Head of caudate nucleus (tissue), 42 donors: ENCODE measurements at regions not wholly inside any gene's neighbourhood (a gene's known extent, or its start where the extent isn't known, plus 50 kb on each side); places are given as distances from the start of the nearest gene placed in this dataset.
A peak's percentile ranks its signal among the peaks of the same experiment; 100 is the strongest.
"Not testable (repeated sequence)": the region's sequence is repeated elsewhere in the genome, so short reads cannot be mapped to it uniquely, and the experiment has no call there.

Source experiments
- DNase-seq, 42 donors: peaks; one replicate each; pipeline versions ENCODE4 v3.0.0 to v3.0.0-alpha.2; 2020 to 2021; ENCODE audit warnings: mixed read lengths in 7 of 42
- intact Hi-C: fragments of 100-400 bp; cut with DNase I; formaldehyde crosslinking; loops from one replicate; pipeline ENCODE4 v1.15.0; 2022

- DNase-seq = no peak
- intact Hi-C loops = no loop called here
Measured at GRCh38 chr10:55800602-55801352, 560.3 kb downstream of the ZWINT start.

GRCh38 chr10:55793024-55793423, 568.0 kb downstream of the ZWINT start:
- no peak for DNase-seq
- intact Hi-C loops = no loop called here

DNA sequence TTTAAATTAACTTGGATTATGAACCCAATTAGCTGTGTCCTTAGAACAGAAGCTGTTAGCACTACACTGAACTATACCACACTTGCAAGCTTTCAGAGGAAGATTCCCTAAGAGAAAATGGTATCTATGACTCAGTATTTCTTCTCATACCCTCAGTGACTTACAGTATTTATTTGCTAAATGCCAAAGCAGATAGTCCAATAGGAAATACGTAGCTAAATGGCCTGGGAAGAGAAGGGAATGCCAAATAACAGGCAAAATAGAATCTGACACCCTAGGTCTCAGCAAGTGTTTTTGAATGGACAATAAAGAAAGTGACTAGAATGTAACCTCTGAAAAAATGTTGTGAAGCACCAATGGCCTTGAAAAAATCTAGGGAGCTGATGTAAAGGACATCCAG, 570.8 kb downstream of the ZWINT start:
- not testable (repeated sequence) for DNase-seq

GRCh38 chr10:55786461-55787050, 574.5 kb downstream of the ZWINT start:
- no peak for DNase-seq
- intact Hi-C loops = no loop called here

More for the DNA sequence above, 570.8 kb downstream of the ZWINT start:
- intact Hi-C loops = not testable (repeated sequence)

GRCh38 chr10:55782181-55782580, 578.9 kb downstream of the ZWINT start:
- intact Hi-C loops = no loop called here

GRCh38 chr10:55766212-55766611, 594.8 kb downstream of the ZWINT start:
- intact Hi-C loops = no loop called here
- no peak for DNase-seq

More at GRCh38 chr10:55782181-55782580, 578.9 kb downstream of the ZWINT start:
- no peak for DNase-seq

DNA sequence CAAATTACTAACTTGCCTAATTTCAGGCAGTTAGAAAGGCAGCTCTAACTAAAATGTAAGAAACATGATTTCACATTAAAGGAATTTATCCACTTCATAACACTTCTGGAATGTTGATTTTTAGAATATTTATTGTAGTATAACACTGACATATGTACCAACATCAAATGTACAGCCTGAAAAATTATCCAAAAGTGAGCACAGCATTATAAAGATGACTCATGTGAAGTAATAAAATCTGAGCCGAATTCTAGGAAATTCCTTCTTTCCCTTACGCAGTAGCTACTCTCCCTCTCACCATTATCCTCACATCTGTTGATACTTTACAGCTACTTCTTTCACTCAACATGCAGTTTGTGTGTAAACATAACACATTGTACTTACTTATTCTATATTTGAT, 610.6 kb downstream of the ZWINT start:
- intact Hi-C loops = no loop called here
- DNase-seq = no peak

- DNase-seq = no peak
- intact Hi-C loops = no loop called here
Measured at GRCh38 chr10:55747244-55747643, 613.8 kb downstream of the ZWINT start.

GRCh38 chr10:55746002-55746401, 615.1 kb downstream of the ZWINT start:
- intact Hi-C loops = no loop called here

GRCh38 chr10:55742487-55742886, 618.6 kb downstream of the ZWINT start:
- DNase-seq = no peak
- intact Hi-C loops = no loop called here

More at GRCh38 chr10:55746002-55746401, 615.1 kb downstream of the ZWINT start:
- DNase-seq = no peak

- DNase-seq, intact Hi-C loops: not testable (repeated sequence)
Measured at GRCh38 chr10:55740767-55741166, 620.3 kb downstream of the ZWINT start.

DNA sequence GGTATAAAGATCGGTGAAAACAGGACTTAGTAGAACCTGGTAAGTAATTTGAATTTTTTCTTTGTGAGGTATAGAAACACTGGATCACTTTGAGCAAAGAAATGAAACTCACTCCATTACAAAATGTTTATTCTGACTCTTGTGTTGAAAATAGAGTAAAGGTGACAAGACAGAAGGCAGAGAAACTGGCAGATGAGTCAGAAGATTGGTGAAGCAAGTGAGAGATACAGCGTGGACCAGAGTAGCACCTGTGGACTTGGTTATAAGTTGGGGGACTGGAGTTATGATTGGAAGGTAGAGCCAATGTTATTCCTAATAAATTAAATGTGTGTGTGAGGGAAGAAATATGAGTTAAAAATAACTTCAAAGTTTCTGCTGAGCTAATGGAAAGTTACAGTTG, 620.9 kb downstream of the ZWINT start:
- intact Hi-C loops = no loop called here
- DNase-seq = no peak

DNA sequence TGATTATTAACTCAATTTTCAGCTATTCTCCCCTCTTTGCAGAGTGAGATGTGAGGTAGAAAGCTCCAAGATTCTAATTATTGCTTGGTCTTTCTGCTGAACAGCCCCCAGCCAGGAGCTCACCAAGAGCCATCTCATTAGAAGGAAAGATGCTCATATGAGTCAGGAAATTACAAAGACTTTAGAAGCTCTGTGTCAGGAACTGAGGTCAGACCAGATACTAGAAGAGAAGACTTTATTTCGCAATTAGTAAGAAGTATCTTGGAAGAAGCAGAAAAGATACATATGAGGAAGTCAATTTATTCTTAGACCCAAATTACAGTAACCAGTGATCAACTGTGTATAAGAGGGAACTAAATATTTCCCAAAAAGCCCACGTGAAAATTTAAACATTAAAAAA, 626.9 kb downstream of the ZWINT start:
- no peak for DNase-seq
- intact Hi-C loops = no loop called here

GRCh38 chr10:55704950-55705349, 656.1 kb downstream of the ZWINT start:
- no peak for DNase-seq
- intact Hi-C loops = no loop called here

DNA sequence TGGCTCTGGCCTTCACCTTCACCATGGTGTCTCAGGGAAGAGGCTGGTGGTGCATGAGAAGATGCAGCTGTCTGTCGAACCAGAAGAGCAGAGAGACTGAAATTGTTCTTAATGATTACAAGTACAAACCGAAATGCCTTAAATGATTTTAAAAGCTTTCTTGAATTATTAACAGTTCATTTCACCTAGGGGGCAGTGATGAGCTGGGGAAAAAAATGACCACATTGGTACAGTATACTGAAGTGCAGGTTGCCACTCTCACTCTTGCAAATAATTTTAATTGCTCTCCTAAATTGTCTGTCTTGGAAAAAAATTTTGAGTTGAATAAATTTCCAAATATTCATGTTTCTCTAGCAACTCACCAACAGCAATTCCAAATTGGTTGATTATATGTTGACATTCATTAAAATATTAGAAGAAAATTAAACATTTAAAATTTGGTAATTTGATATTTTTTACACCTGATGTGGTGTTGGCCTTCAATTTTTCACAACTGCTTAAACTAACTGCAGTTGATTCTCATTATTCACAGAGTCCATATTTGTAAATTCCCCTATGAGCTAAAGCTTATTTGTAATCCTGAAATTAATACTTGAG, 692.6 kb downstream of the ZWINT start:
- intact Hi-C loops = no loop called here
- no peak for DNase-seq

DNA sequence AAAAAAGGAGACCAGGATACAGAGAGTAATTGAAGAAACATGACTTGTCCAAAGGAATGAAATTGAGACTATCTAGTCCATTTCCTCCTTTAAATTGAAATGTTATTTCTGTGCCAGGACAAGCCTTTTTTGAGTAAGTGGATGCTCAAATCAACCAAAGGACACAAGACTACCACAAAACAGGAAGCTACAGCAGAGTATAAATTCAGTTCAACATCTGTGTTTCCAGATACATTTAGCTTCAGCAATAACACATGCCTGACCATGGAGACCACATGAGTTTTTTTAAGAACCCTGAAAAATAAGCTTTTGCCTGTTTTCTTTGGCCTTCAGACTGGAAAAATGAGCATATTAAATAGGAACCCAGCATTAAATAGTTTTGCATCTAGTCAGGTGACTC, 707.5 kb downstream of the ZWINT start:
- intact Hi-C loops = no loop called here
- no peak for DNase-seq

GRCh38 chr10:55641601-55642000, 719.5 kb downstream of the ZWINT start:
- no peak for DNase-seq
- intact Hi-C loops = no loop called here

GRCh38 chr10:55631071-55631654, 729.9 kb downstream of the ZWINT start:
- peak in 40 of 42 donors; percentile 40 to 83 (median 69) for DNase-seq
- intact Hi-C loops = no loop called here

DNA sequence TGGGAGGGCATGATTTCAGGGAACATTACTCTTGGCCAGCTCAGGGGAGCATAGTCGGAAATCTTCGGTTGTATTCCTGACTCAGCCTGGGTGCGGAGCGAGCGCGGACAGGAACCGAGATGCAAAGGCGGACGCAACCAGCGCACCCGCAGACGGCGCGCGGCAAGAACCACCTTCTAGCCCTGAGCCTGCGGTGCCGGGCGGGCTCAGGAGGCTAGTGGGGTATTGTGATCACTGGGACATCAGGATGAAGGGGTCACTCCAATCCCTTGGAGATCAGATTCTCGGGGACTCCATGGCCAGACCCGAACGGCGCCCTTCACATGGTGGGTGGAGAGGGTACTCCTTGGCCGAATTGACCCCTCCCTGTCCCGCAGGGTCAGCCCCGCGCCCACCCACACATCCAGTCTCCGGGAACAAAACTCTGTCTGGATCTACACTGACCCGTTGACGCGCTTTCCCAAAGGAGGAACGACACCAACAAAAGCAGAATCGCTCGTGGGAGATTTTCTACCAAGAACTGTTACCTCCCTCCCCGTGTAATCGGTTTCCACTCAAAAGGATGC, 730.5 kb downstream of the ZWINT start:
- intact Hi-C loops = no loop called here
- DNase-seq = peak in 7 of 42 donors; percentile 10 to 34 (median 15)
